ENCODE measurements at regions not wholly inside any gene's neighbourhood (a gene's known extent, or its start where the extent isn't known, plus 50 kb on each side); places are given as distances from the start of the nearest gene placed in this dataset.

- H3K36me3 ChIP-seq (replicated peaks in 1 of 2; ENCODE audit: control insufficient read depth in 1 of 2, insufficient read depth in 2 of 2, low read length in 2 of 2) = no peaks in the 10 kb centered on the region
- no peaks in the 10 kb centered on the region for H3K9me3 ChIP-seq (ENCODE audit: low read length)
- no peaks in the 10 kb centered on the region for H3K27me3 ChIP-seq (ENCODE audit: control insufficient read depth in 1 of 2, insufficient read depth in 2 of 2, low read length in 2 of 2)
- H3K4me1 ChIP-seq (ENCODE audit: insufficient read depth, low read length) = no peaks in the 10 kb centered on the region
- in situ Hi-C loops (cut with HindIII; ENCODE audit: extremely low pct_ligation_motif_present, low pct_unique_long_range_greater_than_20kb) = no loop called here
- no peak overlapping the region for H3K4me3 ChIP-seq (replicated peaks in 1 of 3; ENCODE audit: insufficient read depth in 1 of 3, low read depth in 2 of 3, low read length in 3 of 3)
- CTCF ChIA-PET (ENCODE audit: low intra/inter-chr PET ratio, low total read pairs) = no interaction called here
- no peaks in the 10 kb centered on the region for H3K79me2 ChIP-seq (ENCODE audit: insufficient read depth, low read length)
- POLR2A ChIA-PET = no interaction called here
- intact Hi-C loops (cut with micrococcal nuclease; ENCODE audit: unreplicated experiment) = no loop called here
- no peak overlapping the region for H3K27ac ChIP-seq (ENCODE audit: extremely low read length, insufficient read depth, low read length)
- no peak overlapping the region for H2AFZ ChIP-seq (ENCODE audit: low read length)
- TF ChIP-seq MAFF (IDR thresholded peaks at IDR 0.05; ENCODE audit: low read depth, low read length) (peak; percentile 54; the same call in 1 of the 2 replicates), NCOA2 (CRISPR knock-in tag; IDR thresholded peaks at IDR 0.05) (no peak), RFX1 (IDR thresholded peaks at IDR 0.05) (no peak), MAFK (conservative IDR thresholded peaks at IDR 0.05 in 1 of 2, IDR thresholded peaks at IDR 0.05 in 1 of 2; ENCODE audit: low read length in 2 of 2) (peak; percentile 41 to 79), ZNF709 (CRISPR knock-in tag; IDR thresholded peaks at IDR 0.05) (no peak), TBX2 (CRISPR knock-in tag; IDR thresholded peaks at IDR 0.05; ENCODE audit: borderline replicate concordance) (no peak)
- no peak overlapping the region for H3K9ac ChIP-seq (ENCODE audit: insufficient read depth, low read depth, low read length)
- no peak for FAIRE-seq
- no peaks in the 10 kb centered on the region for H4K20me1 ChIP-seq (ENCODE audit: insufficient read depth, low read length)
- no TSS peak for BruUV-seq (replicated peaks)
- no peak for ATAC-seq
- no peak for DNase-seq (ENCODE audit: low spot score)
- WGBS (ENCODE audit: low lambda C conversion rate) = 5% methylated on average over 1 of the region's 1 CpG
- no peak overlapping the region for H3K4me2 ChIP-seq (ENCODE audit: low read depth, low read length)
Observed at GRCh38 chr10:65126288-65126687, 1605.1 kb downstream of the REEP3 start.

- FAIRE-seq = no peak
- CTCF ChIA-PET (ENCODE audit: low intra/inter-chr PET ratio, low total read pairs) = no interaction called here
- intact Hi-C loops (cut with micrococcal nuclease; ENCODE audit: unreplicated experiment) = no loop called here
Observed at GRCh38 chr10:65128277-65128676, 1607.1 kb downstream of the REEP3 start.

More at GRCh38 chr10:65128277-65128676, 1607.1 kb downstream of the REEP3 start:
- ATAC-seq = no peak
- no peaks in the 10 kb centered on the region for H3K36me3 ChIP-seq (replicated peaks in 1 of 2; ENCODE audit: control insufficient read depth in 1 of 2, insufficient read depth in 2 of 2, low read length in 2 of 2)
- no peak overlapping the region for H3K4me3 ChIP-seq (replicated peaks in 1 of 3; ENCODE audit: insufficient read depth in 1 of 3, low read depth in 2 of 3, low read length in 3 of 3)
- TF ChIP-seq NPAS2 (CRISPR knock-in tag; IDR thresholded peaks at IDR 0.05; ENCODE audit: borderline replicate concordance) (no peak), BCLAF1 (IDR thresholded peaks at IDR 0.05) (no peak), RAD51 (IDR thresholded peaks at IDR 0.05; ENCODE audit: borderline replicate concordance) (peak; percentile 69; the same call in 1 of the 2 replicates), FOXP4 (CRISPR knock-in tag; IDR thresholded peaks at IDR 0.05) (no peak)
- in situ Hi-C loops (cut with HindIII; ENCODE audit: extremely low pct_ligation_motif_present, low pct_unique_long_range_greater_than_20kb) = no loop called here
- POLR2A ChIA-PET = no interaction called here
- no peaks in the 10 kb centered on the region for H3K79me2 ChIP-seq (ENCODE audit: insufficient read depth, low read length)
- no peaks in the 10 kb centered on the region for H3K27me3 ChIP-seq (ENCODE audit: control insufficient read depth in 1 of 2, insufficient read depth in 2 of 2, low read length in 2 of 2)
- H2AFZ ChIP-seq (ENCODE audit: low read length) = no peak overlapping the region
- H3K9ac ChIP-seq (ENCODE audit: insufficient read depth, low read depth, low read length) = no peak overlapping the region
- H3K9me3 ChIP-seq (ENCODE audit: low read length) = no peaks in the 10 kb centered on the region
- H3K27ac ChIP-seq (ENCODE audit: extremely low read length, insufficient read depth, low read length) = no peak overlapping the region
- H4K20me1 ChIP-seq (ENCODE audit: insufficient read depth, low read length) = no peaks in the 10 kb centered on the region
- no peak overlapping the region for H3K4me2 ChIP-seq (ENCODE audit: low read depth, low read length)
- WGBS (ENCODE audit: low lambda C conversion rate) = 1% methylated on average over 2 of the region's 2 CpGs
- no peaks in the 10 kb centered on the region for H3K4me1 ChIP-seq (ENCODE audit: insufficient read depth, low read length)
- no TSS peak for BruUV-seq (replicated peaks)
- no peak for DNase-seq (ENCODE audit: low spot score)

Measured in HepG2 (cell line).